NCI-H1436 (cell line): ENCODE measurements at regions not wholly inside any gene's neighbourhood (a gene's known extent, or its start where the extent isn't known, plus 50 kb on each side); places are given as distances from the start of the nearest gene placed in this dataset.

ENCODE experiments used
- DNase-seq: peaks from one replicate; lab custom pipeline; 2025; lab: John Stamatoyannopoulos, UW

DNA sequence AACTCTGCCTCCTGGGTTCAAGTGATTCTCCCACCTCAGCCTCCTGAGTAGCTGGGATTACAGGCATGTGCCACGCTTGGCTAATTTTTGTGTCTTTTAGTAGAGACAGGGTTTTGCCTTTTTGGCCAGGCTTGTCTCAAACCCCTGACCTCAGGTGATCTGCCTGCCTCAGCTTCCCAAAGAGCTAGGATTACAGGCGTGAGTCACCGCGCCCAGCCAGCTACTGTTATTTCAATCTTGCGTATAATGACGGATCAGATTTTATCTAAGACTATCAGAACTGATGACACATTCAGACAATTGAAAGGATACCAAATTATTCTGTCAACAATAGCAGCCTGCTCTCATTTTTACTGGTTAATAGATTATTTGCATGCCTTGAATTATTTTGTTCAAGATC is 612.2 kb downstream of the ZIC1 start:
- no peak for DNase-seq

DNA sequence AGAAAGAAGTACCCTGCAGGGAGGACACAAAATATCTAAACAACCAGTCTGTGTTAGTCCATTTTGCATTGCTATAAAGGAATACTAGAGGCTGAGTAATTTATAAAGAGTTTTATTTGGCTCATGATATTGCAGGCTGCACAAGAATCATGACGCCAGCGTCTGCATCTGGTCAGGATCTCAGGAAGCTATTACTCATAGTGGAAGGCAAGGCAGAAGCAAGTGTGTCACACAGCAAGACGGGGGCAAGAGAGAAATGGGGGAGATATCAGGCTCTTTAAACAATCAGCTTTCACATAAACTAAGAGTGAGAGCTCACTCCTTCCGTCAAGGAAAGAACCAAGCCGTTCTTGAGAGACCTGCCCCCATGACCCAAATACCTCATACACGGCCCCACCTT is 614.8 kb downstream of the ZIC1 start:
- no peak for DNase-seq

DNA sequence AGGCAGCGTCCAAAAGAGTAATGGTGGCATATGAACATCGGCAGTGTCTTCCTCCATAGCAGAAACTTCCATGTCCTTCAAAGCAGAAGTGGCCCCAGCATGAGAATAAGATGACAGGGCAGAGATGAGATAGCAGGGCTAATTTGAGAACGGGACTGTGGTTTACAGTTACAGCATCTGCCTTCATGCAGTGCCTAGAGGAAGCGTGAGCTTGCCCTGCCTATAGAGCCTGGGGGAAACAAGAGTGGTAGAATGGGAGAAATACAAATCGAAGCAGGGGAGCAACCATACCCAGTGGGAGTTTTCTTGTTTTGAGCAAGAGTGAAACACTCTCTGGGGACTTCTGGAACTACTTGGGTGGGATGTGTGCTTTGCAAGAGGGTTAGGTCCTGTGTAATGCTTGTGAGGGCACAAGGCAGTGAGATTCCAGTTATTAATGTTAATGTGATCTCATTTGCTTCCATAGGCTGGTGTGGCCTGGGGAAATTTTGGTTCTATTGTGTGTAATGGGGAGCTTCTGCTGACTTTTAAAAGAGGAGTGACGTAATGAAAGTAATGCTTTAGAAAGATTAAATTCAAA is 616.9 kb downstream of the ZIC1 start:
- DNase-seq, result no peak

DNA sequence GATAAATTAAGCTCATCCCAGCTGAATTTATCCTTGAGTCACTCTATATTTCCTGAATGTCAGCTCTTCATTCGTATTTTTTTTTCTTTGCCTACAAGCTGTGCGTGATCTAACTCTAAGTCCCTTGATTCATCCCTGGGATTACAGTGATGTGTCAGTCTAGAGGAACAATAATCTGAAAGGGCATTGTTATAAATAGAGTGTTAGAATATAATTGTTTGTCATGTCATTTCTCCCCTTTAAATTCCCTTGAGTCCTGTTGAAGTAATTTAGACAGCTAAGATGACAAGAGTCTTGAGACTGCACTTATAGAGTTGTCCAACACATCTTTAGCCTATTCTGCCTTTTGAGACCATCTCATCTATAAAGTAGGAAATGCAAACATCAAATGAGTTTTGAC is 621.8 kb downstream of the ZIC1 start:
- no peak for DNase-seq

DNA sequence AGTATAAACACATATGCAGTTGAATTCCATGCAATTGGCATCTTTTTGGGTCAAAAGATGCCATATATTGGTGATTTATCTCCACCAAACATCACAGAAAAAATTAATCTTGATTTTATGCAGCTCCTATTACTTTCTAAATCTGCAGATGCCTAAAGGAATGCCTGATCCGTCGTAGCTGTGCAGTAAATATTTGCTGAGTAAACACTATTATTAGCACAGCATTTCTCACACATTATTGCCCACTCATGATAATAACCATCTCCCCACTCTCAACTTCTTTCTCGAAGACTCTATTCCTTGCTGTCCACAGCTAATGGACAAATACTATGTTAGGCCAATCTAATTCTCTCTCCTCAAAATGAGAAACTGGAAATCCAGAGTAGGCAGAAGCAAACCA is 625.2 kb downstream of the ZIC1 start:
- DNase-seq, result no peak

DNA sequence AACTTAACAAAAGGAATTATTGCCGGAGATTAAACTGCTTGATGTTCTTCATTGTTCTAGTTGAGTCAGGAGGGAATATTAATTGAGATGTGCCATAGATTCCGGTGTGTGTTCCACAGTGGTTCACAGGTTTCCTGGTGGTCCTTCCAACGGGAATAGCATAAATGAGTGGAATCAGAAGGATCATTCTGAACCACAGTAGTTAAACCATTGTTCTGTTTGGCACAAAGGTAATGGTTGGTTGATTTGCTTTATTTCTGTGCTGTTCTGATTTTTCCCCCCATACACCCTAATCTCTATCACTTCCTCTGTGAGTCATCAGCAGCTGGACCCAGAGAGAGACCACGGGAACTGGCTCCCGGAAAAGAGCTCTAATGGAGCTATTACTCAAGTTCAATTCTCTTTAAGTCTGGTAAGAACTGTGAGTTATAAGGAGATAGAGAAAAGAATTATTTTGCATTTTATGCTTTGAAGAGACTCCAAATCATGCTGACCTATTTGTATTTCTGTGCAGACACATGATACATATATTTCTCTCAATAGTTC is 627.2 kb downstream of the ZIC1 start:
- no peak for DNase-seq

DNA sequence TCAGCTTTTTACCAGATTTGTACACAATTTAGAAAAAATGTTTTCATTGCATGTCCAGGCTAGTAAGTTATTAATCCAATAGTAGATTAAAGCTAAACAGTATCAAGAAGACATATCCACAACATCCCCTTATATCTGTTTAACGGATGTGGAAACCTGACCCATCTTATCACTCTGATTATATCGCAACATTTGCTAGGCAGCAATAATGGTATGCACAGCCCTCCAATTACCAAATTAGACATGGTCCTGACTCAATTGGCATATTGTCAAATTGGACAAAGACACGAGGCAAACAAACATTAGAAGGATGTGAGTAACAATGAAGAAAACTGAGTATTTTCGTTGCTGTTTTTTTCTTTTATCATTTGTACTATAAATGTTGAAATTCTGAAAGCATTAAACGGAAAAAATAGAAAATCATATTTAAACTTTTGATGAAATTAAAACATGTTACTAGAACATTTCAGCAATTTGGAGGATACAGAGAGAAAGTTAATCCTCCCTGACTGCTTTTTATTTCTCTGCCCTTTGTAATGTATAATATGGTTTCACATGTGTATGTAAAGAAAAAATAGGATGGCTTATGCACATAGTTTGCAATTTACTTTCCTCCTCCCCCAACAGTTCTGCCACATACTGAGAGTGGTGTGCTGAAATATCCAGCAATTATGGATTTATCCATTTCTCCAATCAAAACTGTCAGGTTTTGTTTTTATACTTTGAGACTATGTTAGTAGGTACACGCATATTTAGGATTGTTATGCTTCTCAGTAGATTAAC is 633.7 kb downstream of the ZIC1 start:
- no peak for DNase-seq

DNA sequence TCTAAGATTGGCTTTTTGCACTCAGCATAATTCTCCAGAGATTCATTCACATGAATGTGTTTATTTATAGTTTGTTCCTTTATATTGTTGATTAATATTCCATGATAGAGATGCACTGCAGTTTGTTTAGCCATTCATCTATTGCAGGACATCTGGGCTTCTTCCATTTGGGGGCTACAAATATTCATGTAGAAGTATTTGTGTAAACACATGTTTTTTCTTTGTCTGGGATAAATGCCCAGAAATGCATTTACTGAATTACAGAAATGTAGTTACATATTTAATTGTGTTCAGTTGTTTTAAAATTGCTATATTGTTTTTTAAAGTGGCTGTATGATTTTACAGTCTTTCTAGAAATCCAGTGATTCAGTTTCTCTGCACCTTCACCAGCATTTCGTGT is 635.0 kb downstream of the ZIC1 start:
- no peak for DNase-seq

DNA sequence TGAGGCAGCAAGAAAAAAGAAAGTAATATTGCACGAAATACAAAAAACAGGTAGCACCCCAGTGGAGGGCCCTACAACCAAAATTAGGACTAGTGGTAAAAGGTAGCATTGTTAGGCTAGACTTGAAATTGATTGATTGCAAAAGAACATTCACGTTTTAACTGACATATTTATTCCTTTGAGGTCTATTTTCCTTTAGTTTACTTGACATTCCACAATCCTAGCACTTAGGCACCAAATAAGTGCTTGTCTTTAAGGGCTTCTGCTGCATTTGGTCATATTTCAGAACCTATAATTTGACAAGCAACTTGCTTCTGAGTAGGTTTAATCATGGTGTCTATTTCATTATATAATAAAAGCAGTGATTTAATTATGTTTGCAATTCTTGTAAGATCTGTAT is 642.7 kb upstream of the AGTR1 start:
- DNase-seq, result no peak

DNA sequence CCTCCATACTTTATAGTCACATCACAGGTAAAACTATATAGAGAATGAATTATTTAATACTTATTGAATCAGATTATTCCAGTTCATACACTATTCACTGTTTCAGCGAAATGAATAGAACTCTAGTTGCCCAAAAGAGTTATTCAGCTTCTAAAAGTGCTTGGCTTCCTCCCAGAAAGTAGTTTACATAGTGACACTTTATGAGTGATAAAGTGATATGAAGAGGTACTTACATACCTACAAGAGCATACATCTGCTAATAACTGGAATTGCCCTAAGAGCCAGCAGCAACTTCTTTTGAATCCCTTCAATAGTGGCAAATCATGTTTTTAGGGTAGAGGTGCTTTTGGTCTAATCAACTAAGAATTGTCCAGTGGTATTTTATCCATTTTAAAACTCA is 635.1 kb upstream of the AGTR1 start:
- DNase-seq, result peak; percentile 72

DNA sequence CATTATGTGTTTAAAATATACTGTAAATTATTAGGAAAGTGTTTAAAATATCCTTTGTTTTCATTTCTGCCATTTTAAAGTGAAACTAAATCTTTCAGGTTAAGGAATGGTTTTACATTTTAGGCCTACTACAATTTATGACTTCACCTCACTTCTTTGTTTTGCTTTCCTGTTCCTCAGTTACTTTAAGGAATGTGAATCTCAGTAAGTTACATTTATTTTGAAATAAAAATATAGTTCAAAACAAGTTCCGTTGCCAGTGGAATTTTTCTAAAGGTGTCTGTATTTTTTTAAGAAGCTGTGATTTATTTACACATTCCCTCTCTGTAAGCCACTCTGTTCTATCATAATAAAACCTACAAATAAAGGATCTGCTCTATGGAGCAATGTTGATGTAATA is 630.9 kb upstream of the AGTR1 start:
- no peak for DNase-seq

DNA sequence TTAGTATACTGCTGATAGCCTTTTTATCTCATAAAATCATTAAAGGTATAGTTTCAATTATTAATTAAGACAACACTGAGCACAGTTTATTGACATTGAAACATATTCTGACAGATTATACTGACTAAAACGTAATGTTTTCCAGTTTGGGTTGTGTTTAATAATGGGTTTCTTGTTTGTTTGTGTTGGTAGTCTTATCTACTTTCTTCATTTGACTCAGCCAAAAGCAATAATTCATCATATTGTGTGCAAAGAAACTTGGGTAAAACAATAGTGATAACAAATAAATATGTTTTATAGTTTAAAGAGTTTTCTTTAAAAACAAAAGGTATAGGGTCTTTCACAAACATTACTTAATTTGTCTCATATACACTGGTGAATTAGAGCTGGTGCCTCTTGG is 629.2 kb upstream of the AGTR1 start:
- no peak for DNase-seq

DNA sequence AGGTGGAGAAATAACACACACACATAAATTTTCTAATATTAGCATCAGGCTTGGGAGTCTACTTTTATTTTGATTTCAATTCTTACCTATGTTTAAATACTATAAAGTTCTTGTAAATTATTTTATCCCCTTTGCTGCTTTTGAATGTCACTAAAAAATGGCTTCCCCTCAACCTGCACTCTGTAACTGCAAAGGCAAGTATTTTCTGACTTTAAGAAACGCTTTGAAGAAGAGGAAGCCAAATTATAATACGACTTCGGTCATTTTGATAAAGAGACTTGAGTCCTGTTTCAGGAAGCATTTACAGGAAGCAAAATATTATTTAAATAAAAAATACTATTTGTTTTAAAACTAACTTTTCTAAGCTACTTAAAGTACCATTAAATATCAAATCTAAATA is 627.7 kb upstream of the AGTR1 start:
- no peak for DNase-seq

DNA sequence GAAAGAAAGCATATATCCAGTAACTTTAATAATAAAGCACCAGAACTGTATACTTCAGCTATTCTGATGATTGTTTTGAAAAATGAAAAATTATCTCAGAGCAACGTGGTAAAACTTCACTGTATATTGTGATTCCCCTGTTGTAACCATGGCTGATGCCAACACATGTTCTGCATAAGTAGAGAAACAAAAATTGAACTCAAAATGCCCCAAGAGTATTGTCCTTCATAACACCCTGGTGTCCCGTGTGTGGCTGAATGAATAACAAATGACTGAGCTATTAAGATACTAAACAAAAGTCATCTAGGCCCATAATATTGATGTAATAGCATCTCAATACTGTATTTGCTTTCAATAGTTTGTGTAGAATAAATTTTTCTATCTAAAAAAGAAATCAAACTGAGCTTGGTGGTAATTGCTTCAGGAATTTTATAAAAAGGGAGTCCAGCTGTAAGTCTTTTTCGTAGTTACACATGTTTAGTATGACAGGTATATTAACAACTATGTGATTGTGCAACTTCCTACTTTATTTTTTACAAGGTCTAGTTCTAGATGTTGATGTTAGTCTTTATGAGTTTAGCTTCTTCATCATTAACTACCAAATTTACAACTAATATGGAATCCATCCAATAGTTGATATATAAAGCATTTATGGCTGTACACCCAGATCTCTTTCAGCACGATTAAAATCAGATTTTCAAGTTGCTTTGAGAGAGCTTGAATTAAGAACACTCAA is 623.8 kb upstream of the AGTR1 start:
- DNase-seq, result no peak

DNA sequence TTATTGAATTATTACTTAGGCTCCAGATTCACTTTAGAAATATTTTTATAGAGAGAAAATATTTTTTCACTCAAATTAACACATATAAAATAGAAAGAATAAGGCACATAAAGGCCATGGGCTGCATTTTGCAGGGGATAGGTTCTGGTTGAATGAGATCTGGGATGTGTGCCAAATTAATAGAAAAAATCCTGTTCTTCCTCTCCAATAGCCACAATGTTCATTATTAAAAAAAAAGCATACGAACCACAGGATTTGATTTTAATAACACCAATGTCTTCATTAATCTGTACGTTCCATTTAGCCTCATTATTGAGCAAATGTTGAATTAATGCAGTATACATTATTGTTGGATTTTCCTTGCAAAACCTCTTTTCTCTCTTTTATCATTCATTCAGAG is 622.8 kb upstream of the AGTR1 start:
- peak; percentile 33 for DNase-seq

DNA sequence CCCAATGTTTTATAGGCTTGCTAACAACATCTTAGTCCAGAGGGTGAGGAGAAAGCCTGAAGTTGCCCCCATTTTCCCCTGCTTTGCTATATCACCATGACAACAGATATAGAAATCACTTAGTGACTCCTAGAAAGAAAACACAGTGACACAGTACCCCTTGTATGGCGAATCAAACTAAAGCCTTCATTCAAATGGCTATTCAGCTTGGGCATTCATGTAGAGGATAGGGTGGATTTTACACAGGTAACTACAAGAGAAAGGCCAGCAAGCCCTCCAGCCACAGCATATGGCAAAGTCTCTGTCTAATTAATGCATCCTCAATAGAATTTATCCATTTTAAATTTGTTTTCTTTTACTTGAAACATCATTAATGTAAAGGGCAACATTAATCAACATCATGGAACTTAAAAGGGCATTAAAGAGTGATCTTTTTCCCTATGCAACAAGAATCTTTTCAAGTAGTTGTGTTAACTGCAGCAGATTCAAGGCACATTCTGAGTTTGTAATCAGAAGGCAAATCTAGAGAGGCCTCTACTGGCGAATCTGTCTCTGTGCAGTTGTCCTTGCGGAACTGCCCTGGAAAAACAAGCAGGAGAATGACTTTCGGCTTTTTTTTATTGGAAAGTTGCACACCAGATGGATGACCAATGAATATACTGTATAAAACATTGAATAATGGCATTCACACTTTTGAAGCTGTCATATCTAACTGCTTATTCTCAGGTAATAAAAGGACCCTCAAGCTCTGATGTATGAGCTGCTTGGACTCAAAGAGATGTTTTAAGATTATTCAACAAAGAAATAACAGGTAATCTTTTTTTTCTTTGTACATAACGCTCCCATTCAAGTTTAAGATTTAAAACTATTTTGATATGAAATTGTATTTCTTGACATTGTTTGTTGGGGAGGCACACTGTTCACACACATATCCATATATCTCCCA is 621.7 kb upstream of the AGTR1 start:
- DNase-seq, result peak; percentile 20

DNA sequence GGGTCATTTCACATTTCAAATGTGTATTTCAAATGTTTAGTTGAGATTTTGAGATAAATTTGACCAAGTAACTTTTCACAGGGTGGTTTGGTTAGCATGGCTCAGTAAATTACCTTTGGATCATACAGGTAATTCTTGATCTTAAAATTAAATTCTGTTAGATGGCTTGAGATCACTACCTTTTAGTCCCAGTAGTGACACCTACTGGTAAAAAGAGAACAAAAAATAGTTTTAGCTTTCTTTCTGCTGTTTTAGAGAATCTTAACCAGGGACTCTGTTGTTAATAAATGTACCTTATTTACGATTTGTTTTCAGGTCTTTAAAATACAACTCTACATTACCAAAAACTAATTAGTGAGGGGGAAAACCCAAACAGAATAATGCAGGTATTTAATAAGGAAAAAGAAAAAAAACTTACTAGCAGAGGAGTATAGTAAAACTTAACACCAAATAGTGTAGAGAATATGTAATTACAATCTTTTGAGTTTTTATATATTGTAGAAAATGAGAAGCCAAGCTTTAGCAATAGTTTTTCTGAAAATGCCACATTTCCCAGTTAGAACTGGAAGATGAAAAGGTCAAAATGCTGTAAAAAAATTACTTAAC is 620.3 kb upstream of the AGTR1 start:
- peak; percentile 25 for DNase-seq

DNA sequence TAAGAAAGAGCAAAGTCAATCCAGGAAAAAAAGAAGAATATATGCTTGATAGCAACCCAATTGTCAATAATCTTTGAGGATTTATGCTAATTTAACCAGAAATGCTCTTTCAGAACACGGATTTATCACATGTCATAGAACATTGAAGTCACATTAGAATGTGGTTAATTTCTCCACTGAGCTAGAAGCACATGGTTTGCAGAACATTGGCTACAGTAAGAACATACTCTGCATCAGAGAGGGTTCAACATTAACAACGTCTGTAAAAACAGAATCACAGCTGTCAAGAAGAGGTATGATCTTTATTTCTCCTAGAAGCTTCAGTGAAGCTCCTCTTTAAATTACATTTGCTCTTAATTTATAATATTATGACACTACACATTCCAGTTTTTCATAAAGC is 619.7 kb upstream of the AGTR1 start:
- DNase-seq, result no peak

DNA sequence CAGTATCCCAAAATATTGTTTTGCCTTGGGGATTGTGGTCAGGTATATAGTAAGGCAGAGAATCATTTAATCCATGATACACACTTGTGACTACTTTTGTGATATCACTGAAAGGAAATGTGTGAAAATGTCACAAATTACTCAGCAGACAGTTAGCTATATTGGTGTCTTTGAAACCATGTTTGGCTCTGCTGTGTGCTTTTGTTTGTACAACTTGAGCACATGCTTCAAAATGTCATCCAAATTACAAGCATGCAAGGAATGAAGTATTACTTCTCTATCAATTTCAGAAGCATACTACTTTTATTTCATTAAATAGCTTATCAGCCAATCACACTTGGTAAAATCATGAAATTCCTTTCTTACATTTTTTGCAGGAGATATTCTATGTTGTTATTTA is 619.0 kb upstream of the AGTR1 start:
- DNase-seq, result no peak

DNA sequence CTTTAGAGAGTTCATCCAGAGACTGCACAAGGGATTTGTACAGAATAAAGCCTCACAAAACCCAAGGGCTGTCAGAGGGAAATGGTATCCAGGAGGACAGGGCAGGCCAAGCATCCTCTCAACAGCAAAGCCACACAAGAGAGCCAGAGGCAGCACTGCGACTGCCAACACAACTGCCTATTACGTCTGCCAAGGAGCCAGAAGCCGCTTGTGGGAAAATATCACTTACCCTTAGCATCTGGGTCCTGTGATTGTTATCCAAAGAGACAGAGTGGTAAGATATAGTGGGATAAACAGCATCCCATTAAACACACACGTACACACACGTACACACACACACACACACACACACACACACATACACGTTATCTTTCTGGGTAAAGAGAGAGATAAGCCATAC is 618.3 kb upstream of the AGTR1 start:
- no peak for DNase-seq

DNA sequence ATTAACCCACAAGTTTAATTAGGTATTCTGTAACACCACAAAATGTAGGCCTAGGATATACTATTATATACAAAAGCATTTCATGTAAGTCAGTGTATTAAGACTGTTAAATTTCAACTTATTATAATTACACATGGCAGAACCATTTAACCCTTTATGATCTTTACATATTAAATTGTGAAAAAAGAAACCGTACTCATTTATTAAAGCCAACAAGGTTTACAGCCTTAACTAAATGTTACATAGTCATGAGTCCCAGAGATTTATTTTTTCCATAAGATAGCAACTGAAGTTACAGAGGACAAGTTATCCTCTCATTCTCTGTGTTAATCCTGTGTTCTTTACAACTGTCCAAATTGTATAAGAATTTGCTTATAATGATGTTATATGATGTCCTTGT is 615.8 kb upstream of the AGTR1 start:
- DNase-seq, result no peak
